CD4-positive, alpha-beta T cell treated with Interleukin-6 for 4 hours (primary cell): ENCODE measurements at regions not wholly inside any gene's neighbourhood (a gene's known extent, or its start where the extent isn't known, plus 50 kb on each side); places are given as distances from the start of the nearest gene placed in this dataset.

Source experiments
- DNase-seq: peaks from one replicate; pipeline ENCODE4 v3.0.0-alpha.2; 2020; ENCODE audit warnings: mixed read lengths

DNA sequence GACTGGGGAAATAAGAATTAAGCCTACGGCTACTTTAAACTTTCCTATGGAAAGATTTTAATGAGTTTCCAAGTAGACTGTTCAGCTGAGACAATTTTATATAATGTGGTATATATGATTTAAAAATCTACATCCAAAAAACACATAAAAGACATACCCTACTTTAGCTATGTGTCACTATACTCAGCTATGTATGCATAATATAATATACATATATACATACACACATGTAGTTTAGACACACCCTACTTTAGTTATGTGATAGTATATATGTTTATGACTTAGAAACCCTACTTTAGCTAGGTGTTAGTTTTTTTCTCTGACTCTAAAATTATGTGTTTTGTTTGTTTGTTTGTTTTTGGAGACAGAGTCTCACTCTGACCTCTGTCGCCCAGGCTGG is 100.5 kb upstream of the DAB2 start:
- DNase-seq: no peak

DNA sequence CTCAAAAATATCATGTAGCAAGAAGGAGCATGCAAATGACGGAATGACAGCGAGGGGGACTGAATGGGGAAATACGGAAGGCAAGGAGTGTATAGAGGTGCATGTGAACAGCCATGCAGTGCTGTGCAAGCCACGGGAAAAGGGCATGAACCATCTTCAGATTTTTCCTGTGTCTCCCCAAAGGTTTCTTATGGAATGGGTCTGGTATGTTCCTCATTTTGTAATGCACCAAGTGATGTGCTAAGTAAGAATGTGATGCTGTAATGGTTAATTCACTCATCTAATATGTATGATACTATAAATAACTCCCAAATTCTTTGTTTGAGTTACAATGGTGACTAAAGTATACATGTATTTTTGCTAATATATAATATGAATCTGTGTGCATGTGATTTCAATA is 99.0 kb upstream of the DAB2 start:
- no peak for DNase-seq

DNA sequence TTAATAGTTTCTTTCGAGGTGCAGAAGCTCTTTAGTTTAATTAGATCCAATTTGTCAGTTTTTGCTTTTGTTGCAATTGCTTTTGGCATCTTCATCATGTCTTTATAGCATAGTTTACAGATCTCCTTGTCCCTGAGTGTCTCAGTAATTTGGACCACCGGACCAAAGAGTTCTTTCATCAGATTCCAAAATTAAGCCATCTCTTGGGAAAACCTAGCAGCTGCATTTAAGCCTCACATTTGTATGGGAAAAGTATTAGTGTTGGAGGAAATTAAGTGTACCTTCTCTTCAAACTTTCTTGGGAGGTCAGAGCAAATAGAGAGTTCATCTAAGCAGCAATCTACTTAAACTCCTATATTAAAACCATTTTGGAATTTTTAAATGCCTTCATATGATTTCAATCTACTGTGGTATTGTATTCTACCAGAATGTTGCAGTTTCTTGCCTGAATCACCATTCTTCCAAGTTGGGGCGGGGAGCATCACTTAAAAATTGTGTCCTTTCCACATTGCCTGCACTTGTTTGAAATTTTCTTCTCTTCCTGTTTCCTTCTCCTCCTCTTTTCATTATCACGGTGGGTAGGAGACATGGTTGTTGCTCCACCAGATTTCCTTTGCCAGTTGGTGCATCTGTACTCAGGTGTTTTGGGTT is 97.3 kb upstream of the DAB2 start:
- DNase-seq: no peak

DNA sequence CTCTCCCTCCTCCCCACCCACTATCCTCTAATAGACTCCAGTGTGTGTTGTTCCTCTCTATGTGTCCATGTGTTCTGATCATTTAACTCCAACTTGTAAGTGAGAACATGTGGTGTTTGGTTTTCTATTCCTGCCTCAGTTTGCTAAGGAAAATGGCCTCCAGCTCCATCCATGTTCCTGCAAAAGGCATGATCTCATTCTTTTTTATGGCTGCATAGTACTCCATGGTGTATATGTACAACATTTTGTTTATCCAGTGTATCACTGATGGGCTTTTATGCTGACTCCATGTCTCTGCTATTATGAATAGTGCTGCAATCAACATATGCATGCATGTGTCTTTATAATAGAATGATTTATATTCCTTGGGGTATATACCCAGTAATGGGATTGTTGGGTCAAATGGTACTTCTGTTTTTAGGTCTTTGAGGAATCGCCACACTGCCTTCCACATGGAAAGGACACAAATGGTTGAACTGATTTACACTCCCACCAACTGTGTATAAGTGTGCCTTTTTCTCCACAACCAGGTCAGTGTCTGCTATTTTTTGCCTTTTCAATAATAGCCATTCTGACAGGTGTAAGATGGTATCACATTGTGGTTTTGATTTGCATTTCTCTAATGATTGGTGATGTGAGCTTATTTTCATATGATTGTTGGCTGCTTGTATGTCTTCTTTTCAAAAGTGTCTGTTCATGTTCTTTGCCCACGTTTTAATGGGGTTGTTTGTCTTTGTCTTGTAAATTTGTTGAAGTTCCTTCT is 96.5 kb upstream of the DAB2 start:
- DNase-seq: no peak

DNA sequence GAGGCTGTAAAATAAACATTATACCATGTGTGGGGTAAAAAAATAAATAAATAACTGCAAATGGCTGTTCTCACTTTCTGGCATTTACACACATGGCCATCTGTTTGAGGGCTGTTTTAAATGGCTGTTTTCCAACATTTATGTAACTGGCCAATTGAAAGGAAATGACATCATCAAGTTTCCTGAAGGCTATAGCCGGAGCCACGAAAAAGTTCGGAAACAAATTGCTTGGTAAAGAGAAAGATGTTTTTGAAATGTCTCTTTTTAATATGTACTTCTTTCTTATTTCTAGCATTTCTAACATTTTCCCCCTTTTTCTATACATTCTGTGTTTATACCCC is 95.4 kb upstream of the DAB2 start:
- no peak for DNase-seq

DNA sequence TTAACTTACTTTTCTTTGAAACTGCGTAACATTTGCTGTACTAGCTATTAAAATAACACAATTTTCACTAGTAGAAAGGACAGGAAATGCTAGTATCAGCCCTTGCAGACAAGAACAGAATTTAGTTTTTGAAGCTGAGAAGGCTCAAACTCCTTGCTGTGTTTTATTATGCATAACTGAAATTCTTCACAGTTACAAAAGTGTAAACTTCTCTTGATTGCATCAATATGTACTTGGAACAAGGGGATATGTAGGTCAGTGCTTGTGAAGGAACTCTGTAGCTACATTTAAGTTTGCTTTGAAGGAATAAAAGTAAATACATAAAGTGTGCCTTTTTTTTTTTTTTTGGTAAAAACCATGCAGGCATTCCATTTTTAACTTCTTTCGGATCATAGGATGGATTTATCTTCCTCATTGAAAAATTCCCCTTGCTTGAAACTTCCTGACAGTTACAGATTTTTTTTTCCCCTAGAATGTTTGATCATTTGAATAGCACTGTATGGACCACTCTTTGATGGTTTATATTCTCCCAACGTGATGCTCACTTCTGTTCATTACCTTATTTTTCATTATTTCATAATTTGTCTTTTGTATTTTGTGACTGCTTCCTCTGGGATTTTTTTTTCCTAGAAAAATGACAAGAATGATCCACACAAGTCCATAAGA is 94.9 kb upstream of the DAB2 start:
- DNase-seq: no peak

DNA sequence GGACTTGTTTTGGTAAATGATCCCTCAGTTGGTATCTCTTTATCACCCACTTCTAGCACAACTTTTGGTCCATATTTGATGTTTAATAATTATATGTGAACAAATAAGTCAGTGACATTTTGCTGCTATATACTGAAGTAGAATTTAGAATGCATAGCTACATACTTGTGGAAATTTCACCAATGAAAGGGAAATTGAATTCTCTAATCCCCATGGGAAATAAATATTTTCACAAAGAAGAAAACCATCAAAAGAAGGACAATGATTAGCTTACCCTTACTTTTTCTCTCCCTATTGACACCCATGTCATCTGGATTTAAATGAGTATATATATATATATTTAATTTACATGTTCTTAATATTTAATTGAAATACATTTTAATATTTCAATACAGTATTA is 94.3 kb upstream of the DAB2 start:
- no peak for DNase-seq

DNA sequence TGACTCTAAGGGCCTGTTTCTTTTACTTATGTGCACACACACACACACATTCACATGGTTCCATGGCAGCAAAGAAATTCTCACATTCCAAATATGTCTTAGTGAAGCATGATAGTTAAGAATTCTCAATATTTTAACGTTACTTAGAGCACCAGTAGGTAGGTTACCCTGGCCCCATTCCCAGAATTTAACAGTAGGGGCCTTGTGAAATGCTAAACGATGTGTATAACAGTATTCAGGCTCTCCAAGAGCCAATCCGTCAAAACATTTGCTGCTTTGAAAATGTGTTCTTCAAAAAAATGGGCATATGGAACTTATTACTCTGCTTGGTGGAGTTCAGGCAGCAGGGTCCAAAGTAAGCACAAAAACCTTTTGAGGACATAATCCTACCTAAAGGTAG is 93.7 kb upstream of the DAB2 start:
- no peak for DNase-seq

DNA sequence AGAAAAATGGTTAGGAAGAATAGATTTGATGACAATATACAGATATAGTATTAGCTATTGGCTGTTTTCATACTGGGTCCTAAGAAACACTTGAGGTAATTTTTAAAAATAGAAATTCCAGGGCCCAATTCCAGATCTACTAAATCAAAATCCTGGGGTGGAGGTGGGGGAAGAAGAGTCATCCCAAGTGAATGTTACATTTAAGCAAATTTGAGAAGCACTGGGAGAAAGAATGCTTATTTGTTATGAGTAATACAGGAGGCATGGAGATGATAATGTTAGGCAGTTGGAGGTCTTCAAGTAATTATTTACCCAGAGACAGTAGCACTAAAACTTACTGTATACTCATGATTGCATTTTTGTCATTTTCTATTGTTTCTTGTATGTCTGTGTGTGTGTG is 93.0 kb upstream of the DAB2 start:
- DNase-seq: no peak

DNA sequence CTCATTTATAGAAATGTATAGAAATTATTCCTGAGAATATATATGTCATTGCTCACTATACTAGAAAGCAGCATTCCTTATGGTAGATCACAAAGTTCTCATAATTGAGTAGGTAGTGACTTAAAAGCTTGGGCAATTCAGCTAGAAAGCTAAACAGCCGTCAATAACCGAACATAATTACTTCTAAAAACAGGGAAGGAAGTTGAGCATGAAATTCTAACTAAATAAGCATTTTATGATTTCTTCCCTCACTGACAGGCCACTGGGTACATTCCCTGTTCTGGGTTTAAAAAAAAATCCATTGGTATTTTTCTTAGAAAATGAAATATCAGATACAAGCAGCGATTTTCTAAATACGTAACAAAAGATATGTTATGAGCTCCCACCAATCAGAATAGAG is 91.1 kb upstream of the DAB2 start:
- no peak for DNase-seq

DNA sequence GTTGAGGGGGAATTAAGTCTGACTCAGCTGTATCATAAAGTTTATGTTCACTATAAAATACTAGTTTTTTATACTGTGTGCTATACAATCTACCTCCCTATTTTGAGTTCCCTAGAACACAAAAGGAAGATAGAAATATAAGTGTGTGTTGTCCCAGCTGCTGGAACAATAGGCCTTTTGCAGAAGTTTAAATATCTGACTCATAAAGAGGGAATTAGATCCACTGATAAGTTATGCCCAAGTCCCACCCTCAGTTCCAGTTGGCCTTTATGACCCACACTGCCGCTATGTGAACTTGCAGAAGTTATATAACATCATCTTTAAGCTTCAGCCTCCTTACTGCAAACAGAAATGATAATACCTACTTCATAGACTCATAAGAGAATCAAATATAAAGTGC is 88.5 kb upstream of the DAB2 start:
- DNase-seq: no peak

DNA sequence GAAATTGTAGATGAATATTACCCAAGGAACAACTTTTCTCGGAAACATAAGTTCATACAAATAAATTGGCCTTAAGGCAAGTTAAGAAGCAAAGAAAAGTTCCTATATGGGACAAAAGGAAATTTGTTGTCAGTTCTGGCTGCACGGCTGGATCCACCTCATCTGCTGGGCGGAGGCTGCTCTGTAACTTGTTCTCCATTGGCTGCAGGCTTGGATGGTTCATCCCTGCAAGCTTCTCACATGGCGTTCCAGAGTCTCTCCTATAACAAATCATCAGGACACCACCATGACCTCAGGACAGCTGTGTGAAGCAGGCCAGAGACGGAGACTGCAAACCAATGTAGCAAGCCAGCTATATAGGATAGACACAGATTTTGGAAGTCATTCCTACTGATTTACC is 81.4 kb upstream of the DAB2 start:
- DNase-seq: no peak

DNA sequence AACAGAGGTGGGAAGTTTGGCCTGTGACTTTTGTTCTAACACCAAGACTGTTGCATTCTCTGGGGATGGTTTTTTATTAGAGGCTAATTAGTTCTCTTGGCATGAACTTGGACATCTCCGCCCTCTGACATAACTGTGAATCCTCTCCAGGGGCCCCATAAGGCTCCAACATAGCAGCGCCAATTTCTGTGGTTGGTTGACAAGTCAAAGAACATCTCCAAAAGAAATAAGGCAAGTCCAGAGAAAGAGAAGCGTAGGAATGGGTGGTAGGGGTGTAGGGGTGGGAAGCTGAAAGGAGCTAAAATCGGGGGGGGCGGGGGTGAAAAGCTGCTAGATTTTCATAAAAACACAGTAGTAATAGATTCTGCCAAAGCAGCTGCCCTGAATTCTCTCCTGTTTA is 81.0 kb upstream of the DAB2 start:
- no peak for DNase-seq

DNA sequence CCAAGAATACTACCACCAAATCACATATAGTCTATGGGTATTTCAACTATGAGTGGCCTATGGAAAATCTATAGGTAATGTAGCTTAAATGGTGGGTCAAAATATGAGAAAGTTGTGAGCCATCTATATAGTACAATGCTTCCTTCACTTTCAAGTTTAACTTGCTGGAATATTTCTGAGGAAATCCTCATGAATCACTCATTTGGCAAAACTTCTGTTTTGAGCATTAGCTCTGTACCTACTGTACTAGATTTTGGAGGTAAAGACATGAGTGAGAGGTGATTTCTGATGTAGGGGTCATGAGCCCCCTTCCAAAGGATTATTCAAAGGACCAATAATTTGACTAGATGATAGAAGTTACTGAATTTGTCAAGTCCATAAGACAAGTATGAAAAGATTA is 80.6 kb upstream of the DAB2 start:
- DNase-seq: no peak

DNA sequence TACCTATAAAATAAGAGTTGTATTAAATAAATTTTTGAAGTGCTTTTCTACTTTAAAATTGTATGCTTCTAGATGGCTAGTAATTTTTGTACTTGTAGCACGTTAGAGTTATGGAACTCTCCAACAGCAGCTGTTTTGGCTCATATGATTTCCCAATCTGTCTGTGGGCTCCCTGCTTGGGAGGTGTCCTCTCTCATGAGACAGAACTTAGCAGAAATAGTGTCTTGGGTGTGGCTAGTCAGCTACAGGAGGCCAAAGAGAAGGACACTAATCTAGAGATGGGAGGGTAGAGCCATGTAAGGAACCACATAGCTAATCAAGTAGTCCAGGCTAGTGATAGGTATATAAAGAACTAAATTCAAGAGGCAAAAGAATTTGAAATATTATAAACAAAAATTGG is 78.4 kb upstream of the DAB2 start:
- DNase-seq: no peak

DNA sequence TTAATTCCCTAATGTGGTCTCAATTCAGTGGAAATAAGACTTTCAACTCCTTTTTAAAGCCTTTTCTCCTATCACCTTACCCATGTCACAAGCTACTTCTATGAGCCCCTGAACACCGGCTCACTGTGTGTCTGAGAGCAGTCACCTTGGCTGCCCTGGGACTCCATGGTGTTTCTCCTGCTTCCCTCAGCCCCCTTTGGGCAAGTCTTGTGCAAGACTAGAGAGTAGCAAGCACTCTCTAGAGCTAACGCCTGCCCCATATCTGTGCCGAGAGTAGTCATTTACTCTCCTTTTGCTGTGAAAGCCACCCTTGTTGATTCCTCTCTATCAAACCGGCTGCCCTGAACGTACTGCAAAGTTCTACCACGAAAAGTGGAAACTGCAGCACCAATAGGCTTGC is 77.9 kb upstream of the DAB2 start:
- DNase-seq: no peak

DNA sequence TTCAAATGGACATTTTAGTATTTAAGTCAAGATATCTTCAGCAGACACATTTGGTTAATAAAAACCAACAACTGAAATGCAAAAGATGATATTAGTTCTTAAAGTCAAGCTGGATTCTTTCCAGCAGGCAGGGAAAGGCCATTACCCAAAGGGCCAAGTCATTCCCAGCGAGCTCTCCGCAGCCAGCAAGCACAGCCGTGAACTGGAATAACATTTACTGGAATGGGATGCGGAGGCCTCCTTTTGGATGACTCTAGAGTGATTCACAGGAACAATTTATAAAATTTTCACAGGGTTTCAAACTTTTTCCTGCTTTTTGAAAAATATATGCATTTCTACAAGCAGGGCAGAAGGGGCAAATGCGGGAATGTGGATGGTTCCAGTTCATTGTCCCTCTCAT is 76.6 kb upstream of the DAB2 start:
- DNase-seq: no peak

DNA sequence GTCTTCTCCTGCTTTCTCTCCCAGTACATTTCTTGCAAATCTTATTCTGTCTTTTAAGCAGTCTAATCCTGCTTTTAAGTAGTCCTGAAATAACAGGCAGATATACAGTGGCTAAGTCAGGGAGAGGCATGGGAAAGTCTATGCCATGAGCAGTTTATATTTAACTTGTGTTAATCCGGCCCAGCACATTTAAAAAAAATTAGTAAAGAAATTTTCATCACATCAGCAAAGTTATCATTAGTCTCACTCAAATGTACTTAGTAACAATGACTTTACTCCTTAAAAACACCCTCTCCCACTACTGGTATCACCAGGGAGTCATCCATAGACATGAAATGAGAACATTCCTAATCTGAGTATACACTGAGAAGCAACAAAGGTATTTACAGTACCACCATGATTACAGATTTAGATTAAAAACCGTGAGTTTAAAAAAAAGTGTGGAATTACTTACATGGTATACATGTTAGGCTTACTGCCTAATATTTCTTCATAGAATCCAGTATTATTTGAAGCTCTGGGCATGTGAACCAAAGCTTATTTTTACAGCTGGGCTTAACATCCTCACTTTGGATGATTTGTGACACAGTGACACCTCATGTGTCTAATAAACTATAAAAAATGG is 75.9 kb upstream of the DAB2 start:
- DNase-seq: no peak

DNA sequence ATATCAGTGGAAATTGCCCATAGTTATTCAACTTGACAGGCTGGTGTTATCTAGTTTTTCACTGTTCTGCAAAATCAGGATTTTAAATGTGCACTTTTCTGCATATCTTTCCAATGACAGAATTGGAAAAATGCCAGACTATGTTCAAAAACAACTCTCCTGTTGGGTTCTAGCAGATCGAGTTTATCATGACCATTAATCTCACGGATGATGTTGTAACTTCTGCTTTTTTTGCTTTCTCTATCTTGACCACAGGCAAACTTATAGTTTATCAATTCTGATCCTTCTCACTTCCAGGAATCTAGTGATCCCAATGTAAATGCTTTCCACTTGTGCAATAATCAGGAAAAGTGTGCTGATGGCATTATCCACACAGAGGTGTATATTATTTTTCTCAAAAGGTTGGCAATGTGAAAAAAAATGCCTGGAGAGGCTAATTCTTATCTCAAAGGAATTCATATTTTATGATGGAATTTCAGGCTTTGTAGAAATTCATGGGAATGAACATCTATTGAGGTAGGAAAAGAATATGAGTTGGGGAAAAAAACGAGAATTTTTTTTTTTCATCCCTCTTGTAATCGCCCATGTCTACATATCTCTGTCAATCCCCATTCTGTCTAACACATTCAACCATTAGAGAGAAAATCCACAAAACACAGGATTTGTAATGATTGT is 73.6 kb upstream of the DAB2 start:
- DNase-seq: no peak

DNA sequence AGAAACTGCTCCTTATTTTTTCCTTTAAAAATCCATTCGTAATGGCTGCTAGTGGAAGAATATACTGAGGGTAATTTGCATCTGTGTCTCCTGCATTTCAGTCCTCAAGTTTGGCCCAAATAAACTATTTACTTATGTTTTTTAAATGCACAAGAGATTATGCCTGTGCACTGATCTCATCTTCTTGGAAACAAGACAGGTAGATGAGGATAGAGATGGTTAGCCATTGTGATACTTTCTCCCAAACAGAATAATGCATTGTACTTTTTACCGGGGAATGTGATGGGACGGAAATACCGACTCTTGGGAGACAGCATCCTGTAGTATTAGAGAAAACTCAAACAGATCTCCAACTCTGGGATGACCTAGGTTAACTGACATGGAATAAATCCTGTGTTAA is 72.5 kb upstream of the DAB2 start:
- DNase-seq: no peak

DNA sequence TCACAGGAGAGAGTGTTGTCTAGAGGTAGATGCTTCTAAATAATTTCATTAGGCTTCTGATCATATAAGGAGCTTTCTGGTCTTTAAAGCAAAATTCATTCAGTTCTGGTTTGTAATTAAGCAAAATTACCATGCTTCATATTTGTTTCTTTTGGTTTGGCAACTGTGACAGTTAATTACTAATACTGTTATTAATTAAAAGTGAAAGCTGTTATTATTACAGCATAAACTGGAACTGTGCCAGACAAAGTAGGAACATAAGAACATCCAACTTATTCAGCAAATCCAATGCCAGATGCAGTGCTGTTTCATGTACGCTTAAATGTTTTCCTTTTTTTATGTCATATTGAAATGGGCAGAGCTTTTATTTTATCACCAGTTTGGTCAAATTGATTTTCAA is 70.4 kb upstream of the DAB2 start:
- DNase-seq: no peak

DNA sequence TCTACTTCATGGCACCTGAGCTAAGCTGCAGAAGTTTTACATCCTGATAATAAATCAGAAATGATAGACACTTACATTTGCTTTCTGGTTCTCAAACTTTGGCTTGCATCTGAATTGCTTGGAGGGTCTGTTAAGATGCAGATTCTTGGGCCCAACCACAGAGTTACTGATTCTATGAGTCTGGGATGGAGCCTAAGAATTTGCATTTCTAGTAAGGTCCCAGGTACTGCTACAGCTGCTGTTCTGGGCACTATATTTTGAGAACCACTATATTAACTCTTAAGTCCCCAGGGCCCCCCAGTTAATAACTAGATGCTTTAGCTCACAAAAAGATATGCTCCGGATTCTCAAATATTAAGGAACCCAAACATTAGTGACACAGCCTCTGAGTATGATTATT is 69.8 kb upstream of the DAB2 start:
- no peak for DNase-seq

DNA sequence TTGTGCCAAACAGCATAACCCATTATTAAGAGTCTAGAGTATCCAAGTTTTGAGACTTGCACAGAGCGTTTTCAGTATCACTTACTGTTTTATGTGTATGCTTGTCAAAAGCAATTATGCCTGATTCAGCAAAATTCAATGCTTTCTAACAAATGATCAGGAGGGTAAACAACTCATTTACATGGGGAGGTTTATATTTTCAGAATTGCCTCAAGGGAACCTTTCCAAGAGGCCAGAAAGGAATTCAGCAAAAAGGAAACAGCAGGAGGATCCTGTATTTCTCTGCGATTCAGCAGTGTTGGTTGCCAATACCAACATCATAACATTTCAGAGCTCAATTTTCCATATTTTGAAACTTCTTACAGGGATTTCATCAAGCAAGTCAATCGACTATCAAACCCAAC is 69.3 kb upstream of the DAB2 start:
- DNase-seq: no peak

DNA sequence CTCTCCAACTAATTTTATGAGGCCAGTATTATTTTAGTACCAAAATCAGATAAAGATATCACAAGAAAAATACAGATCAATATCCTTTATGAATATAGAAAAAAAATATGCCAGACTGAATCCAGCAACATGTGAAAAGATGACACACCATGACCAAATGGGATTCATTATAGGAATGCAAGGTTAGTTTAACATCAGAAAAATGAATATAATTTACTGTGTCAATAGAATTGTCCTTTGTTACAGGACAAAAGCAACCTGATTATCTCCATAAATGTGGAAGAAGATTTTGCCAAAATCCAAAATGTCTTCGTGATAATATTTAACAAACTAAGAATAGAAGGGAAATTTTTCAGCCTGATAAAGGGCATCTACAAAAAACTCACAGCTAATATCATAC is 66.4 kb upstream of the DAB2 start:
- no peak for DNase-seq
